Activated T-helper 9 cell treated with anti-CD3 and anti-CD28 coated beads, Interleukin-2, amount 50 U/mL, for 16 hours (primary cell): ENCODE measurements at regions not wholly inside any gene's neighbourhood (a gene's known extent, or its start where the extent isn't known, plus 50 kb on each side); places are given as distances from the start of the nearest gene placed in this dataset.

Experiments used
- DNase-seq: peaks from one replicate; pipeline ENCODE4 v3.0.0-alpha.2; 2020; ENCODE audit warnings: low read depth

- DNase-seq = no peak
Measured at GRCh38 chr2:107320881-107321280, 434.9 kb upstream of the ST6GAL2 start.

- no peak for DNase-seq
Measured at GRCh38 chr2:107322416-107322815, 436.4 kb upstream of the ST6GAL2 start.

DNA sequence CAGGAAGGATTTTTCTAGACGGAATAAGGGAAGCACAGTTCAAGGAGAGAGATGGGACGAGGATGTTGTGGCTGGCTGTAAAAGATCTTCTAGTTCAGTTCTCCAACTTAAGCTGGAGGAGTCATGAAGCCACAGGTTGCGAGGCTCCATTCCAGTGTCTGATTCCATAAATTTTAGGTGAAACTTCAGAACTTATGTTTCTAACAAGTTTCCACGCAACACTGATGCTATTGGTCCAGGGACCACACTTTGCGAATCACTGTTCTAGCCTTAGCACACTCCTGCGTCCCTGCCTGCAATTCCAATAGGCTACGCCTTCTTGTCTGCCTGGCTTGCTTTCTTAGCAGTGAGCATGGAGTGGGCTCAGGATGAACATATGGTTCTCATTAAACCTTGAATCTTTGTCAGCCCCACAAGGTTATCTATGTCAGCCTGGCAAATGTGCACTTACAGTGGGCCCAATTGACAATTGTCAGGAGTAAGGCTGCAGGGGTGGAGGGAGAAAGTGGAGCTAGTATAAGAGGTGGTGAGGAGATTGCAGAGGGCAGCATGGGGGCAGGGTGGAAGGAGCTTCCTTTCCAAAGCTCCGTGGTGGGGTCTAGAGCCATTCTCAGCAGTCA lies 438.1 kb upstream of the ST6GAL2 start:
- DNase-seq = no peak

GRCh38 chr2:107325981-107326786 lies 440.2 kb upstream of the ST6GAL2 start:
- DNase-seq = no peak

- no peak for DNase-seq
Measured at GRCh38 chr2:107334306-107334705, 448.3 kb upstream of the ST6GAL2 start.

- no peak for DNase-seq
Measured at GRCh38 chr2:107336526-107336925, 450.6 kb upstream of the ST6GAL2 start.

DNA sequence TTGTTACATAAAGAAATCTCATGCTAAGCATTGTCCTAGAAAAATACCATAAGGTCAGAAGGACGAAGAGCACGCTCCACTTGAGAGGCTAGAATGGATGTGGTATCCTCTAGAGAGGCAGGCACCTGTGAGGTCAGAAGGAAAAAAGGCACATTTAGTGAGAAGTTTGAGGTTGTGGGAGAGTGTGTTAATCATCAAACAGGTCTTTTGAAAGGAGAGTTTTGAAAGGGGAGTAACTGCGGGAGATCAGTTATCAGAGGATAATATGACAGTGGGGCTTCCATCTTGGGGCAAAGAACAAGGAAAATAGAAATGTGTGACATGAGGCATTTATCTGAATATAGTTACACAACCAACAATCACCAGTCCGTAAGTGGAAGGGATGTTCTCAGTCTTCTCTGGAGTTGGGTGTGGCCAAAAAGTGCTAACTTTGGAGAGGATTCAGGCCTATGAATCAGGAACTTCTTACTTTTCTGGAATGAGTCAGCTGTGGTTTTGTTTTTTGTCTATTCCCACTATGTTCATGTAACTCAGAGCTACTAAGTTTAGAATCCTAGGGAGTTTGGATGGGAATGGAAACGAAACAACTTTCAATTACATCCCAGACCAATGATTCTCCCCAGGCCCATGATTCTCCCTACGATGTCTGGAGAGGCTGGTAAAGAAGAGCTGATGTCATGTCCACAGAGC lies 451.4 kb upstream of the ST6GAL2 start:
- DNase-seq = no peak

- no peak for DNase-seq
Measured at GRCh38 chr2:107338059-107338458, 452.1 kb upstream of the ST6GAL2 start.

GRCh38 chr2:107338571-107338970 lies 452.6 kb upstream of the ST6GAL2 start:
- no peak for DNase-seq

DNA sequence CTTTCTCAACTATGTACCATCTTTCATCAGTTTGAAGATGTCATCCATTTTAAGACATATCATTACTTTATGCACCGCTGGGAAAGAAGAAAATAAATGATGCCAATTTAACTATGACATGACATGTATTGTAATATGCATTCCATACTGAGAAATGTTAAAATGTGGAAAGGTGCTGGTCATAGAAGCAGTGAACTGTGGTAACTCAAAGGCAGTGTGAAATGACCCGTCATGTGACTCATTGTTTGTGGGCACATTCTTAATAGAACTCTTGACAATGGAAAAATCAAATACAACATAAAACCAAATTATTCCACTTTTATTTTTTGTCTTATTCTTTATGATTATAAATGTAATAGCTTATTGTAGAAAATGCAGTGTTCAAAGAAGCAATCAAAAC lies 455.0 kb upstream of the ST6GAL2 start:
- DNase-seq = no peak

DNA sequence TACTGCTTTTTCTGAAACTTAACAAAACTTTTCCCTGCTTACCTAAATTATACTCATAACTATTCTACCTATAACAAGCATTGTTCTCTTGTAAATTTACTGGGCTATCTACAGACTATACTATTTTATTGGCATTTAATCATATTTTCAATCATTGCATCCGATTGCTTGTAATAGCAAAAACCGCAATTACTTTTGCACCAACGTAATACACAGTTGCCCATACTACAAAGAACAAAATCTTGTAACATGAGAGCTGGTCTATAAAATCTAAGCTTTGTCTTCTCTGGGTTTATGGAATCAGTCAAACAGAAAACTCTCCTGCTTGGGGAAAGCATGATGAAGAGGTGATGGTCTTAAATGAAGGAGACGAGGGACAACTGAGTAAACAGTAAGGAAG lies 463.4 kb upstream of the ST6GAL2 start:
- no peak for DNase-seq

DNA sequence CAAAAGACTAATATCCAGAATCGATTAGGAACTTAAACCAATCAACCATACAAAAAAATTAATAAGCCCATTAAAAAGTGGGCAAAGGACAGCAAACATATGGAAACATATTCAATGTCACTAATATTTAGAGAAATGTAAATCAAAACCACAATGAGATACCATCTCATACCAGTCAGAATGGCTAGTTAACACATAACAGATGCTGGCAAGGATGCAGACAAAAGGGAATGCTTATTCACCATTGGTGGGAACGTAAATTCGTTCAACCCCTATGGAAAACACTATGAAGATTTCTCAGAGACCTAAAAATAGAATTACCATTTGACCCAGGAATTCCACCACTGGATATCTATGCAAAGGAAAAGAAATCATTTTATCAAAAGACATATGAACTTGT lies 468.2 kb upstream of the ST6GAL2 start:
- no peak for DNase-seq

DNA sequence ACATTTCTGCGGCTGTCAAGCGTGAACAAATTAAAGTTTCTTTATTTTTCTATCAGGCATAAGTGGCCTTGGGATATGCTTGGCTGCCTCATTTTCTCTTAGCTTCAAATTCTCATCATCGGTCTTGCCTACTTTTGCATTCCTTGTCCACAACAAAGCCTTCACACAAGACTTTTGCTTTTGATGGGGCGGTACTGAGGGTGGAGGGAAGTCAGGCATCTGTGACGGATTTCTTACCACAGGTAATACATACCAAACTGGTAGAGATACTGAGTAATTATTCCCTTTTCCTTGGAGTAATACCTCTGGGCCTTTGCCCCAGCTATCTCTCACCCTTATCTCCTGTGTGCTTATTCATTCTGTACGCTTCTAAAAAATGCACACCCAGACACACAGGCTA lies 468.3 kb upstream of the RGPD4 start:
- no peak for DNase-seq

DNA sequence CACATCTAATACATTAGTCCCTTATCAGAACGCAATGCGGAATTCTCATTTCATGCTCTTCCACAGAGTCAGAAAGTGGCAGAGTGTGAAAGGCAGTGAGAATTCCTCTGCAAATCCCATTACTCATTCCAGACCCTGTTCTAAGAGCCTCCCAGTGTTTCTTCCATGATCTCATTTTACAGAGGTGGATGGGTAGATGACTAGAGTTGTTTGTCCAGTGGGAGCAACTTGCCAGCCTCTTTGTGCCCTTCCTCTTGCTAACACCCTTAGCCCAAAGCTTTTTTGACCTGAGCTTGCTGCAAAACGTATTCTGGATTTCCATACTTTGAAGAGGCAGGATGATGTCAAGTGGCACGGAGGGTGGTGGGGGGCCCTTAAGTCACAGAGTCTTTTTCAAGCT lies 467.7 kb upstream of the RGPD4 start:
- DNase-seq = no peak

GRCh38 chr2:107361751-107362381 lies 464.8 kb upstream of the RGPD4 start:
- DNase-seq = no peak

GRCh38 chr2:107362993-107363392 lies 463.7 kb upstream of the RGPD4 start:
- DNase-seq = no peak

DNA sequence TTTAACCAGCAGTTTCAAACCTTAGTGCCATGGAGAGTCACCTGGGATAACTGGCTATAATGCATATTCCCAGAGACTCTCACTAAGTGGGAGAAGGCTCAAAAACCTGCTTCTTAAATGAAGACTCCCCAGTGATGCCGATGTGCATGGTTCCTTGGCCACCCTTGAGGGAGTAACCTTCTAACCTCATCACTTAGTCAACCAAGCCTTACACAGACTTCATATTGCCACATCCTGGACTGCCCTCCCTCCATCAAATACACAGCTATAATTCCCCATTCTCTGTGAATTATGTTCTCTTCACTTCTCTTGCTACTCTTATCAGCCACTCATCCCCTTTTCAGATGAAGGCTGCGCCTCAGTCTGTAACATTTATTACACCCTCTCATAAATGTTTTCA lies 462.9 kb upstream of the RGPD4 start:
- DNase-seq = no peak

DNA sequence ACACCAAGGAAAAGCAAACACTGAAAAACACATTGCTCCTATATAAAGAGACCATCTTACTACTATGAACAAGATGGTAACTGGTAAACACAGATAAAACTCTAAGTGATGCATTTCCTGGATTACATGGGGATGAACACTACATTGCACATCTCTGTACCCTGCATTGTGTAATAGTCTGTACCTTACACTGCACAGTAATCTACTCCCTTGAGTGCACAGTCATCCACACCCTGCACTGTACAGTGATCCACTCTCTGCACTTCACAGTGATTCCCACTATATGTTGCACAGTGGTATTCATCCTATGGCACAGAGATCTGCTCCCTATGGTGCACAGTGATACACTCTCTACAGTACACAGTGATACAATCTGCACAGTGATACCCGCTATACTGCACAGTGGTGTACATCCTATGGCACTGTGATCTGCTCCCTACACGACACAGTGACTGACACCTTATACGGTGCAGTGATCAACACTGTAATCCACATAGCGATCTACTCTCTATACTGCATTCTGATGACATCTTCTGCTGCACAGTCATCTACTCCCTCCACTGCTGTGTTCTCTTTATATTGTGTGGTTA lies 462.2 kb upstream of the RGPD4 start:
- no peak for DNase-seq

DNA sequence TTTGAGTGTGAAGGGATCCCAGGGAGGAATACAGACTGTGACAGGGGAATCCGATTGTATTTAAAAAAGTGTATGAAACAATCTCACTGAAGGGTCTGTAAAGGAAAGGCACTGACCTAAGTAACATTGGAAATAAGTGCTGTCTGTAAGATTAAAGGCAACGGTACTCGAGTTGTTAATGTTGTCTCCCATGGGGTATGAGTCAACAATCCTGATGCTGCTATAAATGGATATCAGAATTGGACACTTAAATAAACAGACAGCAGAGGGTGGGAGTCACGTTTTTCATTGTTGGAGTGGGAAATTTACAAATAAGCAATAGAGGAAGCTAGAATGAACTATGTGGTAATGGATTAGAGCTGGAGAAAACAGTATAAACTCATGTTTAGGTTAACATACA lies 452.4 kb upstream of the RGPD4 start:
- no peak for DNase-seq

DNA sequence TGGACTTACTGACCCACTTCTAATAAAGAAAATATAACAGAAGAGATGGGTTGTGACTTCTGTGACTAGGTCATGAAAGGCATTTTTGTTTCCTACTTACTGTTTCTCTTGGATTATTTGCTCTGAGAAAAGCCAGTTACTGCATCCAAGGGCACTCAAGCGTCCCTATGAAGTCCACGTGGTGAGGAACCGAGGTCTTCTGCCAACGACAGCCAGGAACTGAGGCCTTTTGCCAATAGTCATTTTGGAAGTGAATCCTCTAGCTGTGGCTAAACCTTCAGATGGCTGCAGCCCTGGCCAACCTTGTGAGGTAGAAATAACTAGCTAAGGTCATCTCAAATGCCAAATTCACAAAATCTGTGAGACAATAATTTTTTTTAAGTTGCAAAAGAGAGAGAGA lies 449.8 kb upstream of the RGPD4 start:
- DNase-seq = no peak

- DNase-seq = no peak
Measured at GRCh38 chr2:107380912-107381311, 445.8 kb upstream of the RGPD4 start.

- DNase-seq = no peak
Measured at GRCh38 chr2:107383691-107384090, 443.0 kb upstream of the RGPD4 start.
